MM.1S (cell line): ENCODE measurements at regions not wholly inside any gene's neighbourhood (a gene's known extent, or its start where the extent isn't known, plus 50 kb on each side); places are given as distances from the start of the nearest gene placed in this dataset.

Experiments
- DNase-seq: peaks from one replicate; pipeline ENCODE4 v3.0.0-alpha.2; 2015
- H2AFZ ChIP-seq: fragments of 300-600 bp; sonication (generic); 2 replicates; pipeline ENCODE4 v1.6.0; 2016; ENCODE audit warnings: antibody characterized with exemption, low read length
- H3F3A ChIP-seq: fragments of 300-600 bp; sonication (generic); 2 replicates; pipeline ENCODE4 v1.6.1; 2016; ENCODE audit warnings: mild to moderate bottlenecking, antibody characterized with exemption, low read length, moderate library complexity, mixed read lengths; ENCODE audit not compliant: insufficient read depth
- H3K27ac ChIP-seq: fragments of 300-600 bp; sonication (generic); 2 replicates; pipeline ENCODE4 v1.5.1; 2016; ENCODE audit warnings: mild to moderate bottlenecking, low read length
- H3K27me3 ChIP-seq: fragments of 300-600 bp; sonication (generic); replicated peaks from 2 replicates; pipeline ENCODE4 v1.6.0; 2016; ENCODE audit warnings: low read length; ENCODE audit not compliant: insufficient read depth
- H3K36me3 ChIP-seq: fragments of 300-600 bp; sonication (generic); replicated peaks from 2 replicates; pipeline ENCODE4 v1.6.1; 2016; ENCODE audit warnings: mild to moderate bottlenecking, low read length, mixed read lengths; ENCODE audit not compliant: insufficient read depth
- H3K4me1 ChIP-seq: fragments of 300-600 bp; sonication (generic); 2 replicates; pipeline ENCODE4 v1.6.1; 2016; ENCODE audit warnings: low read length, mixed read lengths
- H3K4me2 ChIP-seq: fragments of 300-600 bp; sonication (generic); 2 replicates; pipeline ENCODE4 v1.6.0; 2016; ENCODE audit warnings: low read depth, low read length
- H3K4me3 ChIP-seq: fragments of 300-600 bp; sonication (generic); 2 replicates; pipeline ENCODE4 v1.5.1; 2016; ENCODE audit warnings: low read length, mixed read lengths
- H3K79me2 ChIP-seq: fragments of 300-600 bp; sonication (generic); 2 replicates; pipeline ENCODE4 v1.6.1; 2016; ENCODE audit warnings: mixed run types, low read length, mixed read lengths
- H3K9ac ChIP-seq: fragments of 300-600 bp; sonication (generic); 2 replicates; pipeline ENCODE4 v1.6.1; 2016; ENCODE audit warnings: low read length, mixed read lengths
- H3K9me2 ChIP-seq: fragments of 300-600 bp; sonication (generic); replicated peaks from 2 replicates; pipeline ENCODE4 v1.6.1; 2016; ENCODE audit warnings: mild to moderate bottlenecking, low read length, mixed read lengths; ENCODE audit not compliant: insufficient read depth
- H3K9me3 ChIP-seq: fragments of 300-600 bp; sonication (generic); replicated peaks from 2 replicates; pipeline ENCODE4 v1.6.1; 2016; ENCODE audit warnings: mild to moderate bottlenecking, low read length, mixed read lengths; ENCODE audit not compliant: insufficient read depth
- H4K20me1 ChIP-seq: fragments of 300-600 bp; sonication (generic); 2 replicates; pipeline ENCODE4 v1.6.1; 2016; ENCODE audit warnings: mild to moderate bottlenecking, low read length, moderate library complexity, mixed read lengths; ENCODE audit not compliant: insufficient read depth
- CTCF ChIP-seq: fragments of 300-600 bp; sonication (generic); IDR thresholded peaks from 2 replicates; pipeline ENCODE4 v1.5.1; 2016; ENCODE audit warnings: antibody characterized with exemption, low read length, mixed read lengths
- EZH2 ChIP-seq: fragments of 300-600 bp; sonication (generic); optimal IDR thresholded peaks from 2 replicates; pipeline ENCODE3; 2017; ENCODE audit warnings: low read depth, mild to moderate bottlenecking, antibody characterized with exemption, low read length, mixed read lengths
- EZH2phosphoT487 ChIP-seq: fragments of 300-600 bp; sonication (generic); IDR thresholded peaks from 2 replicates; pipeline ENCODE4 v1.6.1; 2018; ENCODE audit warnings: antibody characterized with exemption, low read length

DNA sequence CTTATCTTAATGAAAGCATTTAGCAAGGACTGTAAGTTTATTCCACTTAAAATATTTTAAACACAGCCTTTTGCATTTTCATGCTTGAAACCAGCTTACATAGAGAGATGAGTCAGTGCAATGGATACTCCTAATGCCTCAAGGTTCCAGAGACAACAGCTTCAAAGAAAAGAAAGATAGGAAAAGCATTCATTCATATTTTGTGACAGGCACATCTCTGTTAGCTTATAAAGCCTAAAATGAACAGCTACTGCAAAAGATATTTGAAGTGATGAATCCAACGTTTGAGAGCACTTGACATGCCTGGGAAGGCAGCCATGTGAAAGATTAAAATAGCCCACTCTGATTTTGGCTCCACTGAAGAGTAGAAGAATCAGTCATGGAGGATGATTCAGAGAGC, 814.5 kb downstream of the RPS29 start:
- no peaks in the 10 kb centered on the region for H3K27me3 ChIP-seq
- no peaks in the 10 kb centered on the region for H4K20me1 ChIP-seq
- H3K79me2 ChIP-seq = no peaks in the 10 kb centered on the region
- H3K27ac ChIP-seq = no peak overlapping the region
- no peaks in the 10 kb centered on the region for H3K4me1 ChIP-seq
- no peaks in the 10 kb centered on the region for H3K36me3 ChIP-seq
- H3K4me2 ChIP-seq = no peak overlapping the region
- no peak overlapping the region for H3K4me3 ChIP-seq
- no peak for DNase-seq
- no peak overlapping the region for H2AFZ ChIP-seq
- no peak overlapping the region for H3K9ac ChIP-seq
- no peaks in the 10 kb centered on the region for H3K9me3 ChIP-seq
- no peaks in the 10 kb centered on the region for H3F3A ChIP-seq
- no peaks in the 10 kb centered on the region for H3K9me2 ChIP-seq
- TF ChIP-seq CTCF (no peak), EZH2 (no peak), EZH2phosphoT487 (no peak)

DNA sequence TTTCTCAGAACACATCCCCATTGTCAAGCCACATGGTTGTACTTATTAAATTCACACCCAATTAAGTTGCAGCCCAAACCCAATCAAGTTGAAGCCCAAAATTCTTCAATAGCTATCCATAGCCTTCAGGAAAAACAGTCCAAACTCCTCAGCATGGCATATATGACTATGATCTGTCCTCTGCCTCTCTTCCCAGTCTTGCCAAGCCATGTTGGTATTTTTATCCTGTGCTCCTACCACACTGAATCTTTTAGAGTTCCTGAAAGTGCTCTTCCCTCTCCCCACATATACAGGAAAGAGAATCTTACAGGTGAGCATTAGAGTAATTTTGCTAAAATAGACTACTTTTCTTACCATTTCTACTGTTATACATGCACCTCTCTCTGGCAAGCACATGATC, 834.9 kb downstream of the RPS29 start:
- Histone ChIP-seq H3K4me1 (peaks cover 10% of the 10 kb centered on the region), H3K36me3 (no peaks in the 10 kb centered on the region), H3F3A (no peaks in the 10 kb centered on the region; the same call in 1 of the 2 replicates), H4K20me1 (no peaks in the 10 kb centered on the region), H3K79me2 (no peaks in the 10 kb centered on the region), H3K27ac (peak overlapping the region; percentile 67), H2AFZ (0 out of 2 replicates have a peak overlapping the region, but pooled peaks have one; percentile 27), H3K27me3 (no peaks in the 10 kb centered on the region), H3K9me2 (no peaks in the 10 kb centered on the region), H3K9me3 (no peaks in the 10 kb centered on the region), H3K4me2 (peak overlapping the region; percentile 34; the same call in 1 of the 2 replicates), H3K9ac (no peak overlapping the region), H3K4me3 (no peak overlapping the region)
- no peak for TF ChIP-seq CTCF
- no peak for TF ChIP-seq EZH2
- TF ChIP-seq EZH2phosphoT487 = no peak
- DNase-seq = no peak

GRCh38 chr14:48748151-48748675, 838.0 kb downstream of the RPS29 start:
- Histone ChIP-seq H3K9me3 (no peaks in the 10 kb centered on the region), H4K20me1 (no peaks in the 10 kb centered on the region), H3K9me2 (no peaks in the 10 kb centered on the region), H3K79me2 (no peaks in the 10 kb centered on the region), H3K36me3 (no peaks in the 10 kb centered on the region), H3K4me2 (no peak overlapping the region), H3K9ac (no peak overlapping the region), H3K27ac (no peak overlapping the region), H3K4me1 (peaks cover 10% of the 10 kb centered on the region), H3K27me3 (no peaks in the 10 kb centered on the region), H3F3A (no peaks in the 10 kb centered on the region; the same call in 1 of the 2 replicates), H3K4me3 (no peak overlapping the region), H2AFZ (no peak overlapping the region)
- DNase-seq = no peak
- TF ChIP-seq EZH2 = no peak

DNA sequence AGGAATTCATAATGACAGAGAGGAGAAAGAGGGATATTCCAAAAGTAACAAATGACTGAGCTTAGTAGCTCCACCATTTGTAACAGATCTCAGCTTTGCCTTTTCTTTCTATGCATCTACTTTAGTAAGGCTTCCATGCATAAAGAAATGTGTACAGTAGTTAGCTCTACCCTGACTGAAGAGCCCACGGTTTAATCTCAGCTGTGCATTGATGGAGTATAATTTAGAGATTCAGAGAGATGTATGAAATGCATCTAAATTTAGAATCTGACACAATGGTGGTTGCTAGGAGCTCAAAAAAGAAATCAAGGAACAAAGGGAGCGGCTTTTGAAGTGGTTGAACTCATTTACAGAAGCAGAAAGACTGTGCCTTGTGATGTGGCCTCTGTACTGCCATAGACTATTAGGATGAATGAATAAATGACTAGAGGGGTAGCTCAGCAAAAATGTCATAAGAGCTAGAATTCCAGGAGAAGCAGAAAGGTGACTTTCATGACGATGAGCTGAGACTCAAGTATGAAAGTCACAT, 838.6 kb downstream of the RPS29 start:
- Histone ChIP-seq H3K9me2 (no peaks in the 10 kb centered on the region), H4K20me1 (no peaks in the 10 kb centered on the region), H3F3A (no peaks in the 10 kb centered on the region; the same call in 1 of the 2 replicates), H3K9ac (no peak overlapping the region), H3K4me2 (no peak overlapping the region), H3K9me3 (no peaks in the 10 kb centered on the region), H3K27me3 (no peaks in the 10 kb centered on the region), H3K4me1 (peaks cover 10% of the 10 kb centered on the region), H3K79me2 (no peaks in the 10 kb centered on the region), H3K27ac (no peak overlapping the region), H3K36me3 (no peaks in the 10 kb centered on the region), H2AFZ (no peak overlapping the region), H3K4me3 (no peak overlapping the region)
- TF ChIP-seq CTCF (no peak), EZH2 (no peak), EZH2phosphoT487 (no peak)
- DNase-seq = no peak
